A673 (cell line): ENCODE measurements at regions not wholly inside any gene's neighbourhood (a gene's known extent, or its start where the extent isn't known, plus 50 kb on each side); places are given as distances from the start of the nearest gene placed in this dataset.

ENCODE experiments used
- BruUV-seq: library from RNA; stranded (reverse); fragments of 400-500 nt; replicated peaks from 2 replicates; lab custom pipeline; 2021; lab: Mats Ljungman, UMichigan
- CTCF ChIA-PET: fragments of 300-600 bp; sonication (Branson Sonifier 250); formaldehyde crosslinking; loops from one replicate; lab custom pipeline; 2022; ENCODE audit warnings: antibody characterized with exemption; lab: Charles Lee
- POLR2A ChIA-PET: fragments of 300-600 bp; sonication (Branson Sonifier 250); formaldehyde crosslinking; loops from one replicate; lab custom pipeline; 2022; ENCODE audit warnings: antibody characterized with exemption; ENCODE audit not compliant: low non-redundant PET; lab: Charles Lee
- DNase-seq: peaks from one replicate; pipeline ENCODE4 v3.0.0-alpha.2; 2015; ENCODE audit warnings: low spot score
- H3K27ac ChIP-seq: fragments of 200-600 bp; sonication (generic); 2 replicates; pipeline ENCODE4 v1.5.1; 2016; ENCODE audit warnings: mixed run types, low read depth, mild to moderate bottlenecking, mixed read lengths, antibody characterized with exemption, low read length; ENCODE audit not compliant: poor library complexity, severe bottlenecking
- H3K27me3 ChIP-seq: fragments of 200-600 bp; sonication (generic); replicated peaks from 2 replicates; pipeline ENCODE4 v1.6.1; 2017; ENCODE audit warnings: mixed run types, low read depth, mild to moderate bottlenecking, mixed read lengths, antibody characterized with exemption, low read length; ENCODE audit not compliant: insufficient read depth, poor library complexity
- H3K36me3 ChIP-seq: fragments of 200-600 bp; sonication (generic); 2 replicates; pipeline ENCODE4 v1.6.1; 2016; ENCODE audit warnings: mixed run types, mild to moderate bottlenecking, mixed read lengths, antibody characterized with exemption, low read length; ENCODE audit not compliant: insufficient read depth, poor library complexity, severe bottlenecking
- H3K4me1 ChIP-seq: fragments of 200-600 bp; sonication (generic); 2 replicates; pipeline ENCODE4 v1.6.1; 2017; ENCODE audit warnings: mixed run types, mild to moderate bottlenecking, mixed read lengths, antibody characterized with exemption, low read length; ENCODE audit not compliant: insufficient read depth, poor library complexity, severe bottlenecking
- H3K4me3 ChIP-seq: fragments of 200-600 bp; sonication (generic); 2 replicates; pipeline ENCODE4 v1.5.1; 2016; ENCODE audit warnings: low read depth, mixed run types, mild to moderate bottlenecking, mixed read lengths, low read length; ENCODE audit not compliant: poor library complexity, severe bottlenecking
- H3K9me3 ChIP-seq: fragments of 200-600 bp; sonication (generic); 2 replicates; pipeline ENCODE4 v1.6.1; 2016; ENCODE audit warnings: mixed run types, low read depth, mild to moderate bottlenecking, mixed read lengths, antibody characterized with exemption, low read length; ENCODE audit not compliant: poor library complexity, severe bottlenecking
- CTCF ChIP-seq: fragments of 300-800, 200-600 bp; sonication (generic); conservative IDR thresholded peaks from 2 replicates; pipeline ENCODE4 v1.5.1; 2017; ENCODE audit warnings: low read depth, mild to moderate bottlenecking, antibody characterized with exemption, low read length, moderate library complexity, mixed read lengths
- EZH2 ChIP-seq: fragments of 200-600 bp; sonication (generic); IDR thresholded peaks from 2 replicates; pipeline ENCODE4 v1.6.1; 2017; ENCODE audit warnings: borderline replicate concordance, low read depth, mild to moderate bottlenecking, mixed read lengths, antibody characterized with exemption, low read length; ENCODE audit not compliant: poor library complexity, severe bottlenecking
- intact Hi-C: fragments of 100-400 bp; cut with micrococcal nuclease; formaldehyde crosslinking; loops from one replicate; pipeline ENCODE4 v1.10.0; 2022; ENCODE audit not compliant: unreplicated experiment

- Histone ChIP-seq H3K4me3 (no peak overlapping the region), H3K27me3 (no peaks in the 10 kb centered on the region), H3K4me1 (no peaks in the 10 kb centered on the region), H3K27ac (no peak overlapping the region), H3K9me3 (no peaks in the 10 kb centered on the region), H3K36me3 (no peaks in the 10 kb centered on the region)
- POLR2A ChIA-PET: no interaction called here
- TF ChIP-seq EZH2 (no peak), CTCF (no peak)
- no TSS peak for BruUV-seq
- CTCF ChIA-PET: no interaction called here
- intact Hi-C loops: no loop called here
- no peak for DNase-seq
Observed at GRCh38 chr1:221793439-221794078, 51.7 kb upstream of the DUSP10 start.

GRCh38 chr1:221791846-221792245, 50.0 kb upstream of the DUSP10 start:
- Histone ChIP-seq H3K9me3 (no peaks in the 10 kb centered on the region), H3K27me3 (no peaks in the 10 kb centered on the region), H3K4me3 (no peak overlapping the region), H3K36me3 (no peaks in the 10 kb centered on the region), H3K27ac (no peak overlapping the region), H3K4me1 (no peaks in the 10 kb centered on the region)
- intact Hi-C loops: no loop called here
- DNase-seq: no peak
- ChIA-PET CTCF (no interaction called here), POLR2A (no interaction called here)
- TF ChIP-seq EZH2 (no peak), CTCF (no peak)
- no TSS peak for BruUV-seq
